ENCODE measurements at regions not wholly inside any gene's neighbourhood (a gene's known extent, or its start where the extent isn't known, plus 50 kb on each side); places are given as distances from the start of the nearest gene placed in this dataset.
"Not testable (repeated sequence)": the region's sequence is repeated elsewhere in the genome, so short reads cannot be mapped to it uniquely, and the experiment has no call there.

GRCh38 chr13:112286733-112287132, 89.4 kb upstream of the SPACA7 start:
- not testable (repeated sequence) for DNase-seq

- DNase-seq: no peak
Measured at GRCh38 chr13:112320303-112320702, 55.9 kb upstream of the SPACA7 start.

GRCh38 chr13:112322557-112322956, 53.6 kb upstream of the SPACA7 start:
- DNase-seq: no peak

- DNase-seq: no peak
Measured at GRCh38 chr13:112324116-112324515, 52.0 kb upstream of the SPACA7 start.

- no peak for DNase-seq
Measured at GRCh38 chr13:112325142-112325808, 50.9 kb upstream of the SPACA7 start.

GRCh38 chr13:112325920-112326645, 50.1 kb upstream of the SPACA7 start:
- no peak for DNase-seq

Measured in activated CD8-positive, alpha-beta memory T cell treated with anti-CD3 and anti-CD28 coated beads for 24 hours (primary cell).